B cell (primary cell): ENCODE measurements at regions not wholly inside any gene's neighbourhood (a gene's known extent, or its start where the extent isn't known, plus 50 kb on each side); places are given as distances from the start of the nearest gene placed in this dataset.

Source experiments
- ATAC-seq: fragments of 200-7000 bp; cut with Tn5 transposase; one replicate; pipeline ENCODE4 v1.10.0; 2021; ENCODE audit warnings: low read depth, mild to moderate bottlenecking, moderate number of reproducible peaks, moderate library complexity
- CTCF ChIA-PET: fragments of 350-600 bp; sonication (Branson Sonifier 250); formaldehyde crosslinking; loops from one replicate; lab custom pipeline; 2021; ENCODE audit warnings: antibody characterized with exemption, inconsistent platforms; lab: Charles Lee
- POLR2A ChIA-PET: fragments of 350-600 bp; sonication (Branson Sonifier 250); formaldehyde crosslinking; loops from one replicate; lab custom pipeline; 2021; ENCODE audit warnings: antibody characterized with exemption; lab: Charles Lee
- DNase-seq: peaks from one replicate; pipeline ENCODE4 v3.0.0; 2013
- H2AFZ ChIP-seq: 2 replicates; pipeline ENCODE4 v1.6.1; 2012; ENCODE audit warnings: mild to moderate bottlenecking, low read depth, low read length; ENCODE audit not compliant: insufficient read depth, poor library complexity, severe bottlenecking
- H3K27ac ChIP-seq, 2 donors: 1 replicate in 1 of 2; 2 replicates in 1 of 2; pipeline ENCODE4 v1.5.1; 2012 to 2013; ENCODE audit warnings: low read length in 2 of 2, mild to moderate bottlenecking in 2 of 2, moderate library complexity in 1 of 2
- H3K27me3 ChIP-seq, 4 experiments: fragments of 200-600 bp in 1 of 4; sonication (generic) in 1 of 4; replicated peaks in 1 of 4; 1 replicate in 2 of 4; 2 replicates in 2 of 4; pipeline versions ENCODE4 v1.6.1 to v1.7.0; 2013 to 2016; ENCODE audit warnings: low read length in 3 of 4, mild to moderate bottlenecking in 2 of 4, mixed read lengths in 1 of 4, moderate library complexity in 1 of 4; ENCODE audit not compliant: insufficient read depth in 4 of 4, control insufficient read depth in 3 of 4; ENCODE audit errors: control extremely low read depth in 1 of 4
- H3K36me3 ChIP-seq, 2 experiments: replicated peaks in 1 of 2; 1 replicate in 1 of 2; 2 replicates in 1 of 2; pipeline versions ENCODE4 v1.6.1 to v1.7.1; 2013; ENCODE audit warnings: low read length in 1 of 2; ENCODE audit not compliant: insufficient read depth in 2 of 2, control insufficient read depth in 1 of 2; ENCODE audit errors: control extremely low read depth in 1 of 2, extremely low read depth in 1 of 2
- H3K4me1 ChIP-seq, 2 donors: fragments of 200-600 bp in 1 of 2; sonication (generic) in 1 of 2; 1 replicate in 1 of 2; 2 replicates in 1 of 2; pipeline versions ENCODE4 v1.5.1 to v1.6.1; 2013 to 2017; ENCODE audit warnings: low read length in 2 of 2; ENCODE audit not compliant: control insufficient read depth in 2 of 2, insufficient read depth in 2 of 2
- H3K4me2 ChIP-seq: replicated peaks from 2 replicates; pipeline ENCODE3; 2012; ENCODE audit warnings: mild to moderate bottlenecking, low read depth, low read length; ENCODE audit not compliant: poor library complexity, severe bottlenecking
- H3K4me3 ChIP-seq, 5 experiments: fragments of 200-600 bp in 1 of 5; sonication (generic) in 1 of 5; 1 replicate in 3 of 5; 2 replicates in 2 of 5; pipeline versions ENCODE4 v1.5.1 to v1.7.0; 2011 to 2016; ENCODE audit warnings: low read length in 4 of 5, mild to moderate bottlenecking in 4 of 5, low read depth in 2 of 5, control low read depth in 1 of 5, moderate library complexity in 1 of 5; ENCODE audit not compliant: insufficient read depth in 1 of 5; ENCODE audit errors: control extremely low read depth in 1 of 5, extremely low read depth in 1 of 5
- H3K79me2 ChIP-seq: fragments of 200-600 bp; sonication (generic); one replicate; pipeline ENCODE4 v1.6.0; 2016; ENCODE audit warnings: low read length; ENCODE audit not compliant: control insufficient read depth, insufficient read depth
- H3K9ac ChIP-seq: fragments of 200-600 bp; sonication (generic); 2 replicates; pipeline ENCODE4 v1.6.1; 2017; ENCODE audit warnings: mild to moderate bottlenecking, low read length, moderate library complexity
- H3K9me3 ChIP-seq, 3 donors: one replicate each; pipeline versions ENCODE4 v1.6.1 to v1.7.1; 2013; ENCODE audit warnings: low read length in 2 of 3; ENCODE audit not compliant: control insufficient read depth in 2 of 3, insufficient read depth in 1 of 3; ENCODE audit errors: control extremely low read depth in 1 of 3
- H4K20me1 ChIP-seq: 2 replicates; pipeline ENCODE4 v1.6.0; 2012; ENCODE audit warnings: mild to moderate bottlenecking, low read length; ENCODE audit not compliant: insufficient read depth, control insufficient read depth, poor library complexity, severe bottlenecking
- H3K27ac Mint-ChIP-seq: one replicate; pipeline ENCODE4 v1.8.0; 2021; ENCODE audit warnings: mixed read lengths
- H3K27me3 Mint-ChIP-seq: one replicate; pipeline ENCODE4 v1.8.0; 2021; ENCODE audit warnings: mixed read lengths
- H3K4me1 Mint-ChIP-seq: one replicate; pipeline ENCODE4 v1.8.0; 2021; ENCODE audit warnings: mixed read lengths
- H3K4me3 Mint-ChIP-seq: one replicate; pipeline ENCODE4 v1.8.0; 2021; ENCODE audit warnings: mixed read lengths
- H3K9me3 Mint-ChIP-seq: one replicate; pipeline ENCODE4 v1.8.0; 2022; ENCODE audit warnings: mixed read lengths; ENCODE audit not compliant: insufficient read depth
- EZH2 ChIP-seq: IDR thresholded peaks from 2 replicates; pipeline ENCODE4 v1.6.1; 2012; ENCODE audit warnings: borderline replicate concordance, low read depth, mild to moderate bottlenecking, moderate library complexity, low read length; ENCODE audit not compliant: insufficient read depth, poor library complexity, severe bottlenecking
- WGBS: methylation state at CpG from one replicate; pipeline ENCODE4 v1.1.5; 2013; ENCODE audit warnings: missing lambda C conversion rate; ENCODE audit not compliant: insufficient coverage; 5-methylcytosine and 5-hydroxymethylcytosine counted together
- intact Hi-C: fragments of 100-400 bp; cut with micrococcal nuclease; formaldehyde crosslinking; loops from one replicate; pipeline ENCODE4 v1.10.0; 2022
- TF ChIP-seq, protein P1 (sequence below): fragments of 200-600 bp; IDR thresholded peaks from one replicate; pipeline ENCODE4 v1.8.0; 2022; ENCODE audit warnings: antibody characterized with exemption, mild to moderate bottlenecking

DNA sequence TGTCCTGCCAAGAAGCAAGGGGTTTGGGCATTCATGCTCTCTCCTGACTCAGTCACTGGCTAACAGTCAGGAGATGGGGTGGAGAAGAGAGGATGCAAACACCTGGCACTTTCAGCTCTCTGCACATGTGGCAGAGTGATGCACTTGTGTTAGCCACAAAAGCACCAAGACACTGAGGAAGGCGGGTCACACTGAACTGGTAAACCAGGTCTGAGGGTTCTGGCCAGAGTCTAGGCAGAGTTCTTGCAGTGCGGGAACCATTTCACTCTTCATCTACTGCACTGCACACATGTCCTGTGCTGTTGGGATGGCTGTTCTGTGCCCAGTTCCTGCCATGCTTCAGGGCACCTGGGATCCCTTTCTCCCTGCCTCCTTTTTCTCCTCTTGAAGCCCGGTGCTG, 157.1 kb upstream of the GDNF start:
- intact Hi-C loops, result no loop called here
- H3K27me3 ChIP-seq, result no peaks in the 10 kb centered on the region
- no peak overlapping the region for H3K27ac ChIP-seq
- Mint-ChIP-seq H3K27ac (no peak overlapping the region), H3K4me3 (no peak overlapping the region), H3K9me3 (peaks cover 3% of the 10 kb centered on the region), H3K27me3 (no peaks in the 10 kb centered on the region), H3K4me1 (no peaks in the 10 kb centered on the region)
- H3K9me3 ChIP-seq, result no peaks in the 10 kb centered on the region
- WGBS, result 100% methylated on average over 2 of the region's 3 CpGs
- H3K9ac ChIP-seq, result no peak overlapping the region
- TF ChIP-seq, protein P1, sequence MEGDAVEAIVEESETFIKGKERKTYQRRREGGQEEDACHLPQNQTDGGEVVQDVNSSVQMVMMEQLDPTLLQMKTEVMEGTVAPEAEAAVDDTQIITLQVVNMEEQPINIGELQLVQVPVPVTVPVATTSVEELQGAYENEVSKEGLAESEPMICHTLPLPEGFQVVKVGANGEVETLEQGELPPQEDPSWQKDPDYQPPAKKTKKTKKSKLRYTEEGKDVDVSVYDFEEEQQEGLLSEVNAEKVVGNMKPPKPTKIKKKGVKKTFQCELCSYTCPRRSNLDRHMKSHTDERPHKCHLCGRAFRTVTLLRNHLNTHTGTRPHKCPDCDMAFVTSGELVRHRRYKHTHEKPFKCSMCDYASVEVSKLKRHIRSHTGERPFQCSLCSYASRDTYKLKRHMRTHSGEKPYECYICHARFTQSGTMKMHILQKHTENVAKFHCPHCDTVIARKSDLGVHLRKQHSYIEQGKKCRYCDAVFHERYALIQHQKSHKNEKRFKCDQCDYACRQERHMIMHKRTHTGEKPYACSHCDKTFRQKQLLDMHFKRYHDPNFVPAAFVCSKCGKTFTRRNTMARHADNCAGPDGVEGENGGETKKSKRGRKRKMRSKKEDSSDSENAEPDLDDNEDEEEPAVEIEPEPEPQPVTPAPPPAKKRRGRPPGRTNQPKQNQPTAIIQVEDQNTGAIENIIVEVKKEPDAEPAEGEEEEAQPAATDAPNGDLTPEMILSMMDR, result no peak
- no peak for TF ChIP-seq EZH2
- CTCF ChIA-PET, result no interaction called here
- DNase-seq (no peak), ATAC-seq (no peak)
- H3K36me3 ChIP-seq, result no peaks in the 10 kb centered on the region
- no peaks in the 10 kb centered on the region for H4K20me1 ChIP-seq
- H2AFZ ChIP-seq, result no peak overlapping the region
- no peak overlapping the region for H3K4me2 ChIP-seq
- H3K4me1 ChIP-seq, result no peaks in the 10 kb centered on the region
- POLR2A ChIA-PET, result no interaction called here
- H3K79me2 ChIP-seq, result no peaks in the 10 kb centered on the region
- H3K4me3 ChIP-seq, result no peak overlapping the region

DNA sequence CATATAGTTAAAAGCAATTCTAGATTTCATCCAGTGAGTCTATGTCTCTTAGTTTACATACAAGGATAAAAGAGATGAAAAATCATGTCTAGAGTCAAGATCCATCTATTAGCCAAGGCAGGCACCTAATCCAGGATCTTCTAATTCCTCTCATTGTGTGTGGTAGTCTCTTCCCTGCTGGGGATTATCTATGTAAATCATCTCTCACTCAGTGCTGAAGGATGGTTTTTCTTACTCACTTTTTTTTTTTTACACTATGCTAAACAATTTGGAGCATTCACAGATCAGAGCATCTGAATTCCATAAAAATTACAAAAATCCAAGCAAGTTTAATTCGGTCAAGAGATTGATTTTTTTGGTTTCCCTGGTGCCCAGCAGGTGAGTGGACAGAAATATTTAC, 154.9 kb upstream of the GDNF start:
- Histone ChIP-seq H3K36me3 (no peaks in the 10 kb centered on the region), H3K79me2 (no peaks in the 10 kb centered on the region), H3K9ac (no peak overlapping the region), H3K9me3 (no peaks in the 10 kb centered on the region), H3K4me1 (no peaks in the 10 kb centered on the region), H4K20me1 (no peaks in the 10 kb centered on the region), H2AFZ (no peak overlapping the region), H3K27ac (no peak overlapping the region), H3K27me3 (no peaks in the 10 kb centered on the region), H3K4me3 (no peak overlapping the region), H3K4me2 (no peak overlapping the region)
- H3K4me3 Mint-ChIP-seq, result no peak overlapping the region
- CTCF ChIA-PET, result no interaction called here
- ATAC-seq (no peak), DNase-seq (no peak)
- TF ChIP-seq, protein P1, result no peak
- no peak for TF ChIP-seq EZH2
- H3K27ac Mint-ChIP-seq, result no peak overlapping the region
- no peaks in the 10 kb centered on the region for H3K4me1 Mint-ChIP-seq
- H3K27me3 Mint-ChIP-seq, result peaks cover 4% of the 10 kb centered on the region
- intact Hi-C loops, result no loop called here
- no CpG with 5 or more reads among the region's 1 CpG for WGBS
- POLR2A ChIA-PET, result no interaction called here
- peaks cover 3% of the 10 kb centered on the region for H3K9me3 Mint-ChIP-seq
